ENCODE measurements at regions not wholly inside any gene's neighbourhood (a gene's known extent, or its start where the extent isn't known, plus 50 kb on each side); places are given as distances from the start of the nearest gene placed in this dataset.
"Not testable (repeated sequence)": the region's sequence is repeated elsewhere in the genome, so short reads cannot be mapped to it uniquely, and the experiment has no call there.

DNA sequence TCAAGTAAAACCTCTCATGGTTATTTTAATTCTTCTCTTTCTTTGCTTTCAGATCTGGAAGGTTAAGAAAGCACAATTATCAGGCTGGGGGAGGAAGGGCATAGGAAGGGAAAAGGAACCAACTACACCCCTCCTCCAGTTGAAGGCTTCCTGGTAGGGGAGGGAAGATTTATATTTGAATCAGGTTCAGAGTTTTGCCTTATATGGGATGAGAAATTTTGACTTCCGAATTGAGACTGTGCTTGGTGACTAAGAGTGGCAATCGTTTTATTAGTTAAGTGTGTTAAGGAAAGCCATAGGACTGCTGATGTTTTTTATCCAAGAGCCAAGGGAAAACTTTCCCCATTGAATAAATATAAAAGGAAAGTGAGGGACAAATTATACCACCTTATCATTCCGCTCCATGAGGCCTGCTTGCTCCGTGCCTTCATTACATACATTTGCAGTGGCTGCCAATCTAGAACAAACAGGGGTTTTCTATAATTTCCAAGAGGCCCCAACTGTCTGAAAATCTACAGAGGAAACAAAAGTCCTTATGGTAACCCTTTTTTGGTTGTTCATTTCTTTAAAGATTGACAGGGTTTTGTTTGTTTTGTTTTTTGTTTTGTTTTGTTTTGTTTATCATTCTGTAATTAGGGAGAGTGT is 115.7 kb upstream of the EPB41L4A start:
- no peak overlapping the region for H3K4me3 ChIP-seq (ENCODE audit: low read depth, low read length)
- ChIA-PET POLR2A (no interaction called here), CTCF (no interaction called here)
- intact Hi-C loops (cut with micrococcal nuclease; ENCODE audit: unreplicated experiment), result no loop called here
- H3K9me3 ChIP-seq, result no peaks in the 10 kb centered on the region
- BruUV-seq (replicated peaks), result no TSS peak
- H3K9me3 Mint-ChIP-seq (ENCODE audit: unreplicated experiment), result no peaks in the 10 kb centered on the region
- no peak for DNase-seq
- H3K27me3 ChIP-seq (replicated peaks; ENCODE audit: control insufficient read depth, insufficient read depth, low read length), result no peaks in the 10 kb centered on the region
- H3K4me1 ChIP-seq, result no peaks in the 10 kb centered on the region
- H3K36me3 Mint-ChIP-seq (ENCODE audit: insufficient read depth, unreplicated experiment), result no peaks in the 10 kb centered on the region
- H3K36me3 ChIP-seq (ENCODE audit: control insufficient read depth, insufficient read depth, low read length), result no peaks in the 10 kb centered on the region
- H3K27me3 Mint-ChIP-seq (ENCODE audit: insufficient read depth, unreplicated experiment), result peaks cover 10% of the 10 kb centered on the region
- TF ChIP-seq, protein P1, sequence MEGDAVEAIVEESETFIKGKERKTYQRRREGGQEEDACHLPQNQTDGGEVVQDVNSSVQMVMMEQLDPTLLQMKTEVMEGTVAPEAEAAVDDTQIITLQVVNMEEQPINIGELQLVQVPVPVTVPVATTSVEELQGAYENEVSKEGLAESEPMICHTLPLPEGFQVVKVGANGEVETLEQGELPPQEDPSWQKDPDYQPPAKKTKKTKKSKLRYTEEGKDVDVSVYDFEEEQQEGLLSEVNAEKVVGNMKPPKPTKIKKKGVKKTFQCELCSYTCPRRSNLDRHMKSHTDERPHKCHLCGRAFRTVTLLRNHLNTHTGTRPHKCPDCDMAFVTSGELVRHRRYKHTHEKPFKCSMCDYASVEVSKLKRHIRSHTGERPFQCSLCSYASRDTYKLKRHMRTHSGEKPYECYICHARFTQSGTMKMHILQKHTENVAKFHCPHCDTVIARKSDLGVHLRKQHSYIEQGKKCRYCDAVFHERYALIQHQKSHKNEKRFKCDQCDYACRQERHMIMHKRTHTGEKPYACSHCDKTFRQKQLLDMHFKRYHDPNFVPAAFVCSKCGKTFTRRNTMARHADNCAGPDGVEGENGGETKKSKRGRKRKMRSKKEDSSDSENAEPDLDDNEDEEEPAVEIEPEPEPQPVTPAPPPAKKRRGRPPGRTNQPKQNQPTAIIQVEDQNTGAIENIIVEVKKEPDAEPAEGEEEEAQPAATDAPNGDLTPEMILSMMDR (IDR thresholded peaks at IDR 0.05; ENCODE audit: insufficient read depth in 1 of 2, low read depth in 1 of 2, low read length in 1 of 2, severe bottlenecking in 1 of 2, unreplicated experiment in 1 of 2), result no peak
- H3K27ac Mint-ChIP-seq (ENCODE audit: unreplicated experiment), result no peak overlapping the region
- no peak overlapping the region for H3K4me3 Mint-ChIP-seq (ENCODE audit: unreplicated experiment)
- no peaks in the 10 kb centered on the region for H3K4me1 Mint-ChIP-seq (ENCODE audit: low read depth, unreplicated experiment)

DNA sequence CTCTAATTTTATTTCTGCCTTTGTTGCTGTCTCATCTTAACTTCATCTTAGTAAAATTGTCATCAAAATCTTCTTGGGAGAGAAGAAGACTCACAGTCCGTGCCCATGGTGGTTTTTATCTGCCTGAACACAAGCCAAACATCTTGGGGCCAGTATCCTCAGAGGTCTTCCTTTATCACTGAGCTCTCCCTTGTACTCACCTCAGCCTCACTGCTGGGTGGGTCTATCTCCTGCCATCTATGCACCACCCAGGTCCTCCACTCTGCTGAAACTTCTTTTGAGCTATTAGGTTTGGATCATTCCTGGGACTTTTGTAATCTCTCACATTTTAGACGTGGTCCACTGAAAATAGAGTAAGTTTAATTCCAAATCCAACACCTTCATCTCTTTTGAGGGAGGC is 116.3 kb upstream of the EPB41L4A start:
- no peaks in the 10 kb centered on the region for H3K9me3 ChIP-seq
- ChIA-PET POLR2A (no interaction called here), CTCF (no interaction called here)
- BruUV-seq (replicated peaks), result no TSS peak
- Mint-ChIP-seq H3K27me3 (ENCODE audit: insufficient read depth, unreplicated experiment) (peaks cover 10% of the 10 kb centered on the region), H3K4me1 (ENCODE audit: low read depth, unreplicated experiment) (no peaks in the 10 kb centered on the region), H3K9me3 (ENCODE audit: unreplicated experiment) (no peaks in the 10 kb centered on the region), H3K4me3 (ENCODE audit: unreplicated experiment) (no peak overlapping the region), H3K27ac (ENCODE audit: unreplicated experiment) (no peak overlapping the region), H3K36me3 (ENCODE audit: insufficient read depth, unreplicated experiment) (no peaks in the 10 kb centered on the region)
- DNase-seq, result no peak
- no peaks in the 10 kb centered on the region for H3K27me3 ChIP-seq (replicated peaks; ENCODE audit: control insufficient read depth, insufficient read depth, low read length)
- H3K4me3 ChIP-seq (ENCODE audit: low read depth, low read length), result no peak overlapping the region
- no peaks in the 10 kb centered on the region for H3K4me1 ChIP-seq
- intact Hi-C loops (cut with micrococcal nuclease; ENCODE audit: unreplicated experiment), result no loop called here
- TF ChIP-seq, protein P1 (IDR thresholded peaks at IDR 0.05; ENCODE audit: insufficient read depth in 1 of 2, low read depth in 1 of 2, low read length in 1 of 2, severe bottlenecking in 1 of 2, unreplicated experiment in 1 of 2), result no peak
- H3K36me3 ChIP-seq (ENCODE audit: control insufficient read depth, insufficient read depth, low read length), result no peaks in the 10 kb centered on the region

DNA sequence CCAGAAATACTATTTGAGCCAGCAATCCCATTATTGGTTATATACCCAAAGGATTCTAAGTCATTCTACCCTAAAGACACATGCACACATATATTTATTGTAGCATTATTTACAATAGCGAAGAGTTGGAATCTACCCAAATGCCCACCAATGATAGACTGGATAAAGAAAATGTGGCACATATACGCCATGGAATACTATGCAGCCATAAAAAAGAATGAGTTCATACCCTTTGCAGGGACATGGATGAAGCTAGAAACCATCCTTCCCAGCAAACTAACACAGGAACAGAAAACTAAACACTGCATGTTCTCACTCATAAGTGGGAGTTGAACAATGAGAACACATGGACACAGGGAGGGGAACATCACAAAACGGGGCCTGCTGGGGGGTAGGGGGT is 125.5 kb upstream of the EPB41L4A start:
- POLR2A ChIA-PET; H3K36me3 ChIP-seq (ENCODE audit: control insufficient read depth, insufficient read depth, low read length); H3K36me3 Mint-ChIP-seq (ENCODE audit: insufficient read depth, unreplicated experiment); H3K4me1 Mint-ChIP-seq (ENCODE audit: low read depth, unreplicated experiment); H3K4me1 ChIP-seq; H3K27ac Mint-ChIP-seq (ENCODE audit: unreplicated experiment); intact Hi-C loops (cut with micrococcal nuclease; ENCODE audit: unreplicated experiment); H3K4me3 ChIP-seq (ENCODE audit: low read depth, low read length); H3K27me3 ChIP-seq (replicated peaks; ENCODE audit: control insufficient read depth, insufficient read depth, low read length); BruUV-seq (replicated peaks); H3K4me3 Mint-ChIP-seq (ENCODE audit: unreplicated experiment); DNase-seq; CTCF ChIA-PET; H3K27me3 Mint-ChIP-seq (ENCODE audit: insufficient read depth, unreplicated experiment); H3K9me3 ChIP-seq; H3K9me3 Mint-ChIP-seq (ENCODE audit: unreplicated experiment): not testable (repeated sequence)
